HL-60/S4 treated with phorbol 12-myristate 13-acetate at 8.2 ng/mL for 4 days and 3 days (cell line): ENCODE measurements at regions not wholly inside any gene's neighbourhood (a gene's known extent, or its start where the extent isn't known, plus 50 kb on each side); places are given as distances from the start of the nearest gene placed in this dataset.
"Not testable (repeated sequence)": the region's sequence is repeated elsewhere in the genome, so short reads cannot be mapped to it uniquely, and the experiment has no call there.

ENCODE experiments used
- in situ Hi-C: fragments of 300-500 bp; cut with MboI; formaldehyde crosslinking; loops from 2 replicates; pipeline ENCODE4 v1.15.0; 2022; ENCODE audit warnings: low sequenced_read_pairs

DNA sequence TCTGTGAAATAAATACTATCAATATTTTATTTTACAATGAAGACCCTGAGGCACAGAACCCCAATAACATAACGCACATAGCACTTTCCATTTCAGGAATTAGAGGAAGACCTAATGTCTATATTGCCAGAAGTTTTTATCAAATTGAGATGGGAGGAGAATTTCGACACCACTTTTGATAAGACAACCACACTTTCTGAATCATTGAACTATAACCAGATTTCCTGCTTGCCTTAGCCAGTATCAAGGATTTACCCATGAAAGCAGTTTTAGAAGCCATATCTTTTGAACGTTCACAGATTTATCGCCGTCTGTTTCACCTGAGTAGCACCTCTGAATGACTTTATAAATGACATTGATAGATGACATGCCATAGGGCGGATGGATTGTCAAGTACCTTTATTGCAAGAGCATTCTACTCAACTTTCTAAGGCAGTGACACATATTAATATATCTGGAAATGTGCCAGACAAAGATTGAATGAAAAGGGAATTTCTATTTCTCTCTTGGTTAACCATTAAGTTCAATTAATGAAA, 768.4 kb downstream of the LTN1 start:
- in situ Hi-C loops = no loop called here

DNA sequence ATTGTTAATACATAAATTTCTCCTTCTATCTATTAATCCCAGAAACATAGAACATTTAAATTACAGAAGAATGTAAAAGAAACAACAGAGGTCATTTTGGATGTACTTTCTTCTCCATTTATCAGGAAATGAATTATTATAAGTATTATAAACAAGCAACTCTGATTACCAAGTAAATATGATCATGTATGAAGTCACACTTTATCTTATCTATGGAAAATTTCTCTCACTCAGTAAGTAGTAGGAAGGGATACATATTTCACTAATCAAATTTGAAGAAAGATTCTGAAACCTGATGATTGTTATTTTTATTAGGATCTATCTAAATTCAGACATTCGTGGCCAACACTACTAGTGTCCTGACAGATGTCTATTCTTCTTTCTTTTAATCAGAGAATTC, 770.7 kb downstream of the LTN1 start:
- in situ Hi-C loops = no loop called here

DNA sequence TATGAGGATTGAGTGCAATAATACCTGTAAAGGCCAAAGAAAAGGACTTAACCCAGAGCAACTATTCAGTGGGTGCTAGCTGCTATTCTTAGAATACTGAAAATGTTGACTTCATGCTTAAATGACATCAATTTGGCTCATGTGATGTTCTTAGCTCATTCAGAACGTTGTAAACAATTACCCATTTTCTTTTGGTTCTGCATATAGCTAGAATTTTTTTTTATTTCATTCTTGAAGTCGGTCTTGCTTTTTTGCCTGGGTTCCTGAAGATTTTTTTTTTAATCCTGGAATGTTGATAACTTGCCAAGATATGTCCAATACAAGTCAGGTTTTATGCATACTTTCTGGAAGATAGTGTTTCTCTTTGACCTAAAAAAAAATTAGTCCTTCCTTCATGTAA, 772.0 kb downstream of the LTN1 start:
- in situ Hi-C loops = no loop called here

DNA sequence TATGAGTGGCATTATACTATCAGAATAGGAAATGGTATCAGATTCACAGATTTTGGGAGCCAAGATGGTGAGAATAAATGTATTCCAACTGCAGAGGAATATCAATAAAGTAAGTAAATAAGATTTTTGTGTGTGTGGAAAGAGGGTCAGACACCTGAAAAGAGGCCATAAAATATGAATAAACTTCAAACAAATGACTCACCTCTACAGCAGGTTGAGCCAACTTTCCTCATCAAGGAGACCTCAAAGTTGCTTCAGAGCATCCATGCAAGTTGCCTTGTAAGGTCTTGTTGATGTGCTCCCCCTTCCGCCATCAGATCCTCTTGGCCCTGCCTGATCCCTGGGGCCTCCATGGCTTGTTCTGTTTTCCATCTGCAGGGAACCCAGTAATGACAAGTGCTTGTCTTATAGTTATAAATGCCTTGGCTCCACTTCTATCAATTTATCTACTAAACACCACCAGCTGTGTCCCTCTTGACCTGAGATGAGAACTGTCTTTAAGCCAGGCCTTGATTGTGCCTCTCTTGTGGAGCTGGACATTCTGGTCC, 775.6 kb downstream of the LTN1 start:
- in situ Hi-C loops = no loop called here

DNA sequence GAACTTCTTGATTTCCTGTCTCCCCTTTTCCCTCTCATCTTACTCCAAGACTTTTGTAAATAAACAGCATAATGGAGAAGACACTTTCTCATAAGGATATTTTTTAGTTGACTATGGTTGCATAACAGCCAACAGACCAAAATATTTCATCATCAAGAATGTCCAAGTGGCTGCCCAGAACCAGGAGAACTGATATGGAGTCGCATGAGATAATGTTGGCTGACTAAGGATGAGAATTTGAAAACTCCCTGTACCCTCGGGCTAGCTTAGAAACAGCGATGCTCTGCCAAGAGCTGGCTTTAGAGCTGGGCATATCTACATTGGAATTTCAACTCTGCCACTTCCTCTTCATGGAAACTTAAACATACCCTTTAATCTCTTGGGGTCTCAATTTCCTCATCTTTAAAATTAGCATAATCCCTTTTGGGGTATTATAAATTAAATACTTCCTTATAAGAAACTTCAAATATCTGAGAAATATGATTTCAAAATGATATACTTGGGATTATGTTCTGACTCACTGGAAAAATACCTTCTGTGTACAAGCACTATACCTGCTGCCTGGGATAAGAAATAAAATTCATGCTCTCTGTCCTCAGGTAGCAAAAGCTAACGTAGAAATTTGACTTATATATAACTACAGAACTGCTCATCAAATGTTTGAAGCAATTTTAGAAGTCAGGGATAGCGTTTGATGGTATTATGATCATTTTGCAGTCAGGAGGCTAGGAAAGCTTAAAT, 777.3 kb downstream of the LTN1 start:
- in situ Hi-C loops = no loop called here

DNA sequence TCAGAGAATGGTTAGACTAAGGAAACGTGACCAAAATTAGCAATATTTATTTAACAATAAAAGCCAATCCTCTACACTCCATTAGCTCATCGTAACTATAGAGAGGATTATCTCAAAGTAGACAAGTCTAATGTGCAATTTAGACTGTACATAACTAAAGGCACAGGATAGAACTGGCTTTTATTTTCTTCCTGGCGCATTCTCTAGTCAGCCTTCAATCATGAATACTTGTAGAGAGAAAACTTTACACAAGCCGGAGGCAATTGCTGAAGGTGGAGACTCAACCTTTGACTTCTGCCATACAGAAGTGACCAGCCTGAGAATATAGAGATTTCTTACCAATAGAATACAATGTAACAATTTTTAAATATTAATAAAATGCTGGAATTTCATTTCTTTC, 777.9 kb downstream of the LTN1 start:
- in situ Hi-C loops = no loop called here

DNA sequence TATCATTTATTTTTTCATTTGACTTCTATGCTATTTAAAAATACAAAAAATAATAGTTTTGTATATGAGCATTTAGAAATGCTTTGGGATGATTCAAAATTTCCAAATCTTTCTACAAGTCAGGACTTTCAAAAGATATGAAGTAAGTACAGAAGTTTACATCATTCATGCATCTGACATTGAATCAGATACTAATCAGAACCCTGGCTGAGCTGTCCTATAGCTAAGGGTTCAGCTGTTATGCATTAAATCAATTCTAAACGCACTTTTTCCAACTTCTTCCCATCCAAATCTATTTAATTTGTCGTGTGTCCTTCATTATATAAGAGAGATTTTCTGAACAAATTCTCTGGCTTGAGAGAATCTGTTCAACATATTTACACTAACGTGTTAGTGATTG, 779.4 kb downstream of the LTN1 start:
- in situ Hi-C loops = no loop called here

DNA sequence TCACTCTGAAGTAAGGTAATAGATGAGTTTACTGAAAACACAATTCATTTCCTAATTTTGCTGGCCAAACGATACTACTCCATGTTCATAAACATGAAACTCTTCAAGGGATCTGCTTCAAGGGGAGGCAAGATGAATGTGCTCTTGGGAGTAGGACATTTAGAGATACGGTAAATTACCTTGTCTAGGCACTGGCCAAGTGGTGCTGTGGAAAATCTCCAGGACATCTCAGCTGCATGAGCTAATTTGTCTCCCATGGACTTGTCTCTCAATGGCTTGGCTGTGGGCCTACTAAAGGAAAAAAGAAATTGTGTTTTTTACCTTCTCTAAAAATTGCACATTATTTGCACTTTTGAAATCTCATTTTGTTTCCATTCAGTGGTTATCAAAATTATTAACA, 780.6 kb downstream of the LTN1 start:
- in situ Hi-C loops = no loop called here

DNA sequence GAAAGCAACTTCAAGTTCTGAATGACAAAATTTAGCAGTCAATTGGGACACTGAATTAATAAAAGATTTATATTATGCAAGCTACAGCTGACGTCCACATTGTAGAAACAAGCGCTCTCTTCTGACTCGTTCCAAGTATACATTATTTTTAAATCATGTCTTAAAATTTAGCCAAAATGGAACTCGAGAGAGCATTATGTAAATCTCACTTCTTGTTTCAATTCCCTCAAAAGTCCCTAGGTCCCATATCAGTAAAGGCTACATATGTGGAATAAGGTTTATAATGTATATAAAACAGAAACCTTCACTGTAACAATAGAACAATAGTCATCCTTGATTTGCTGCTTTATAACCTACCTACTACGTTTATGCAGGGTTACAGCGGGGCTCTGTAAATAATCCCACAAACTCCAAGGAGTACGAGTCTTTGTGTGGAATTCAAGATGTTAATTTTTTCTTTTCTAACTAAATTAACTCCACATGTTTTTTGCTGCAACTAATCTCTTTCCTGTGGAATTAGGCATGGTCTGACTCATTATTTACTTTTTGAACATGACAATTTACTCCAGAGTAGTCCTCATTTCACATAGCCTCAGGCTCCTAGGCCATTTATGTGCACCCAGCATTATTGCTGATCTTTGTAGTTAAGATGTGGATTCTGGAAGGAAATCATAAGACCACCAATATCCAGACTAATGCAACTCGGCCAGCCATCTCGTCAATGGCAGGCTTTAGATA, 785.1 kb downstream of the LTN1 start:
- in situ Hi-C loops = no loop called here

DNA sequence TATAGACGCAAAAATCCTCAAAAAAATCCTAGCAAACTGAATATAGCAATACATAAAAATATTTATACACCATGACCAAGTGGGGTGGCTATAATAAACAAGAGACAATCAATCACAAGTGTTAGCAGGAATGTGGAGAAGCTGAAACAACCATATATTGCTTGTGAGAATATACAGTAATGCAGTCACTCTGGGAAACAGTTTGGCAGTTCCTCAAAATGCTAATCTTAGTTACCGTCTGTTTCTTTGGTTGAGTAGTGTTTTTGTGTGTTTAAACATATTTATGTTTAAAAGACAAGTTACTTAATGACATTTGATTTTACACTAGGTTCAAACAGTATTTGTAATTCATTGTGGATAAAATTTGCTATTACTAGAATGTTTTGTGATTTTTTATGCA, 792.0 kb downstream of the LTN1 start:
- in situ Hi-C loops = no loop called here

DNA sequence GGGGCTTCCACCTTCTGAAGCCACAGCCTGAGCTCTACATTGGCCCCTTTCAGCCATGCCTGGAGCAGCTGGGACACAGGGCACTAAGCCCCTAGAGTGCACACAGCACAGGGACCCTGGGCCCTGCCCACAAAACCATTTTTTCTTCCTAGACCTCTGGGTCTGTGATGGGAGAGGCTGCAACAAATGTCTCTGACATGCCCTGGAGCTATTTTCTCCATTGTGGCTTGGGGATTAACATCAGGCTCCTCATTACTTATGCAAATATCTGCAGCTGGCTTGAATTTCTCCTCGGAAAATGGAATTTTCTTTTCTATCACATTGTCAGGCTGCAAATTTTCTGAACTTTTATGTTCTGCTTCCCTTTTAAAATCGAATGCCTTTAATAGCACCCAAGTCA, 795.7 kb downstream of the LTN1 start:
- in situ Hi-C loops = no loop called here

DNA sequence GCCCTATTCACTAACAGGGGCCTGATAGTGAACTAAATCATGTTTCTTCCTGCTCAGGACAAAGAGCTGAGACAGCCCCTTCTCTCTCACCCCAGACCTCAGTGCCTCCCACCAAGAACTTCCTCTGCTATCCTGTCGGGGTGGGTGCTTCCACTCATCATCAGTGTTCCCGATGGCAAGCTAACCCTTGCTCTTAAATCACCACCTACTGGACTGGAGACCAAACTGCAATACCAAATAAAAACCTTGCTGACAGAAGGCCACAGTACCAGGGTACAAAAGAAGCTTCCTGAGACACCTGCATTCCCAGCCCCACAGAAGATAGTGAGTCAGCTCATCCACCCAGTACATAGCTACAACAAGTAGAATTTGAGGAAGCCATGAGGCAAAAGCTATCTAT, 799.5 kb downstream of the LTN1 start:
- in situ Hi-C loops = no loop called here

DNA sequence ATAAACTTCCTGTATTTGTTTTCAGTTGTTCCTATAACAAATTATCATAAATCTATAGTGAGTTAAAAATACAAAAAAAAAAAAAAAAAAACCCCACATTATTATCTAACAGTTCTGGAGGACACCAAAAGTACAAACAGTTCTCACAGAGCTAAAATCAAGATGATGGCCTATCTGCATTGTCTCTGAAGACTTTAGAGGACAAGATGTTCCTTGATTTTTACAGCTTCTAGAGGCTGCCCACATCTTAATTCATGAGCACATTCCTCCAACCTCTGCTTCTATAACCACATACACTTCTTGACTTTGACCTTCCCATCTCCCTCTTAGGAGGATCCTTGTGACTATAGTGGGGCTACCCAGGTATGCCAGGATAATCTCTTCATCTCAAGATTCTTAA, 806.1 kb downstream of the LTN1 start:
- in situ Hi-C loops = no loop called here

DNA sequence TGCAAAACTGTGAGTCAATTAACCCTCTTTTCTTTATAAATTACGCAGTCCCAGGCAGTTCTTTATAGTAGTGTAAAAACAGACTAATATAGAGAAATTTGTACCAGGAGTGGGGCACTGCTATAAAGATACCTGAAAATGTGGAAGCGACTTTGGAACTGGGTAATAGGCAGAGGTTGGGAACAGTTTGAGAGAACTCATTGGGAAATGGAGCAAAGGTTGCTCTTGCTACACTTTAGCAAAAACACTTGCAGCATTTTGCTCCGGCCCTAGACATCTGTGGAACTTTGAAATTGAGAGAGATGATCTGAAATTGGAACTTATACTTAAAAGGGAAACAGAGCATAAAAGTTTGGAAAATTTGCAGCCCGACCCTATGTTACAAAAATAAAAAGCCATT, 810.9 kb downstream of the LTN1 start:
- in situ Hi-C loops = no loop called here

DNA sequence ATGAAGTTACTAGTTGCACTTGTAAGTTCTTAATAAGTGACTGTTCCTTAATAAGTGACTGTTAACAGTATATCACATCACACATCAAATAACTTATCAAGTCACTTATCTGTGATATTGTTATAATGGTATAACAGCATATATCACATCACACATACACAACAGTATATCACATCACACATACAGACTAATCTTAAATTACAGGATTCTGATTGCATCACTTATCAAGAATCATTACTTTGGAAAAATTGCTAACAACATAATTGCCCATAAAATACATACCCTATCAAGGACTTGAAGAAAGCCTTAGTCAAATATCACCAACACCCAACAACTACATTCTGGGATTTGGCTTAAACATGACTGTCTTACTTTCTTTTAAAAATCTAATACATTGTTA, 813.5 kb downstream of the LTN1 start:
- in situ Hi-C loops = no loop called here

DNA sequence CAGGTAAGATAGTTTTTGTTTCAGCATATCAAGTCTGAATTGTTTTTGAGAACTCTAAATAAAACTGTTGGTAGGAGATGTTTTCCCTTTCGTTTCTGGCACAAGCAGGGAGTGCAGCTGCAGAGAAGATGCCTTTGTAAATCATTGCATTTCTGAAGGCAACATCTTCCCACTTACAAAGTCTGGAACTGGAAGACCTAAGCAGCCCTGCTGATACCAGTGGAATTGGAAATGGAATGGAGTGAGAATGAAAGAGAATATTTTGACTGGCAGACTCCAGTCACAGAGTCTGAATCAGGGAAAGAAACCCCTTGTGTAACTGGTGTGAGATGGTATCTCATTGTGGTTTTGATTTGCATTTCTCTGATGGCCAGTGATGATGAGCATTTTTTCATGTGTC, 815.6 kb downstream of the LTN1 start:
- in situ Hi-C loops = no loop called here

DNA sequence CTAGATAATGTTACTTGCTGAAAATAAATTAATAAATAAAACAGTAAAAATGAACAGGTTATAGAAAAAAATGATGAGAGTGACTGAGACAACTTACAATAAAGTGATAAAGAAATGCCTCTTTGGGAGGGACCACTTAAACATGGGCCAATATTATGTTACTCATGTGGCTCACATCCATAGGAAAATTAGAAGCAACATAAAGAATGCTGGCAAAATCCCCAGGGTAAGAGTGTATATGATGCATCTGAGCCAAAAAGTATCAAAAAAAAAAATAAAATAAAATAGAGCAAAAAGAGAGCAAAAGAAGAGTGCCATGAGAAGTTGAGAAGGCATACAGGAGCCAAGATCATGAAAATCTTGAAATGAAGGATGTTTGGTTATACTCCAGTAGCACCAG, 818.0 kb downstream of the LTN1 start:
- in situ Hi-C loops = no loop called here

DNA sequence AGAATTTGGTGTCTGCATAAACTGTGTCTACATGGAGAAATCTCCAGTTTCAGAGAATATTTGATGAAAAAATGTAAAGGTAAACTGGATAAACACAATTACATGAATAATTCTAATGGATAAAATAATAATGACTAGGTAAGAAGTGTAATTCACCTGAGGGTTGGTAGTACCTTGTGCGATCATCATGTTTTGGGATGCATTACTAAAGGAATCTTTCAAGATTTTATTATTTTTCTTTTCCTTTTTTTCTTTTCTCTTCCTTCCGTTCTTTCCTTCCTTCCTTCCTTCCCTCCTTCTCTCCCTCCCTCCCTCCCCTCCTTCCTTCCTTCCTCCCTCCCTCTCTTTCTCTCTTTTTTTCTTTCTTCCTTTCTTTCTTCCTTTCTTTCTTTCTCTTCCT, 818.7 kb downstream of the LTN1 start:
- in situ Hi-C loops = no loop called here

DNA sequence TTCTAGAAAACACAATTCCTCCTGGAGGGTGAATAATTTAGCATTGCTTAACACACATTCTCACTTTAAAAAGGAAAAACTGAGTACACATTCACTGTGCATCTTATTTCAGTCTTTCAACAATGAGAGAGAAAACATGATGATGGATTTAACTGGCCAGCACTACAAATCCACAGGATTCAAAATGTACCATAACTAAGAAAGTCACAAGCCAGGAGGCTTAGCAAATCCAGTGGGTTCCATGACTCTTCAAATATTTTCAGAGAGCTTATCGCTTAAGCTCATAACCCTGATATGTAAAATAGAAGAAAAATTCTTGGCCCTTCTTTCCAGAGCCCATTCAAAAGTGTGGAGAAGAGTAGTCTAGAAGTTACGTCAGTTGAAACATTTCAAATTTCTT, 820.3 kb downstream of the LTN1 start:
- in situ Hi-C loops = no loop called here

DNA sequence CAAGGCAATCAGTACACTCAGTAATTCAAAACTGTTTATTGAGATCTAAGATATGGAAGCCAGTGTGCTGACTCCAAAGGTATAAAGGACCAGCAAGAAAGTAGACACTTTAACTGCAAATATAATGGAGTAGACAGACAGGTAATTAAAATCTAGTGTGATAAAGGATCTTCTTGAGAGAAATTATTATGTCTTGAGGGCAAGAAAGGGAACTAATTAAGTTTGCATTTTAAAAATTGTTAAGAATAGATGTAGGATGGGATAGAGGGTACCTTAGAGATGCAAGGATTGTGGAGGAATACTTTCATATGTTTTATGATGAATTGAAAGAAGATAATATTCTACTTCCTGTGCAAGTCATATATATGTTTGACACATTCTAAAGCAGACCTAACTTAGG, 825.3 kb downstream of the LTN1 start:
- in situ Hi-C loops = no loop called here

DNA sequence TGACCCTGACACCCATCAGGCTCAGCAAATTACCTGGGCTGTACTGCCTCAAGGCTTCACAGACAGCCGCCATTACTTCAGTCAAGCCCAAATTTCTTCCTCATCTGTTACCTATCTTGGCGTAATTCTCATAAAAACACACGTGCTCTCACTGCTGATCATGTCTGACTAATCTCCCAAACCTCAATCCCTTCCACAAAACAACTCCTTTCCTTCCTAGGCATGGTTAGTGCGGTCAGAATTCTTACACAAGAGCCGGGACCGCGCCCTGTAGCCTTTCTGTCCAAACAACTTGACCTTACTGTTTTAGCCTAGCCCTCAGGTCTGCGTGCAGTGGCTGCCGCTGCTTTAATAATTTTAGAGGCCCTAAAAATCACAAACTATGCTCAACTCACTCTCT, 828.2 kb downstream of the LTN1 start:
- in situ Hi-C loops = not testable (repeated sequence)

DNA sequence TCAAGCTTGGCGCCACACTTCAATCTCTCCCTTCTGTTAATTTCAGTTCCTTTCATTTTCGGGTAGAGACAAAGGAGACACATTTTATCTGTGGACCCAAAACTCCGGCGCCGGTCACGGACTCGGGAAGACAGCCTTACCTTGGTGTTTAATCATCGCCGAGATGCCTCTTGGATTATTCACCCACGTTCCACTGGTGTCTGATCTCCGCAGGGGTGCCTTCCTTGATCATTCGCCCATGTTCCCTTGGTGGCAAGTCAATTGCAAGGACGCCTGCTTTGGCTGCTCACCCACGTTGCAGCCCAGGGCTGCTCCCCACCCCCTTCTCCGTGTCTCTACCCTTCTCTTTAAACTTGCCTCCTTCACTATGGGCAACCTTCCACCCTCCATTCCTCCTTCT, 830.6 kb downstream of the LTN1 start:
- in situ Hi-C loops = not testable (repeated sequence)
